ENCODE measurements at regions not wholly inside any gene's neighbourhood (a gene's known extent, or its start where the extent isn't known, plus 50 kb on each side); places are given as distances from the start of the nearest gene placed in this dataset.

- TF ChIP-seq ZFX (IDR thresholded peaks at IDR 0.05): no peak
- TF ChIP-seq CTCF (IDR thresholded peaks at IDR 0.05 in 2 of 3, conservative IDR thresholded peaks at IDR 0.05 in 1 of 3; ENCODE audit: borderline replicate concordance in 1 of 3, insufficient read depth in 1 of 3, low read depth in 2 of 3, low read length in 2 of 3): no peak
- TF ChIP-seq EZH2phosphoT487 (IDR thresholded peaks at IDR 0.05; ENCODE audit: borderline replicate concordance): no peak
- no peak for TF ChIP-seq POLR2AphosphoS5 (IDR thresholded peaks at IDR 0.05; ENCODE audit: low read depth, low read length)
- TF ChIP-seq SRF (IDR thresholded peaks at IDR 0.05; ENCODE audit: low read depth): no peak
Measured at GRCh38 chr12:64558754-64559153, 51.5 kb upstream of the RASSF3 start.
